OCI-LY3 (cell line): ENCODE measurements at regions not wholly inside any gene's neighbourhood (a gene's known extent, or its start where the extent isn't known, plus 50 kb on each side); places are given as distances from the start of the nearest gene placed in this dataset.

Source experiments
- CTCF ChIP-seq: fragments of 200-600, 300-600 bp; sonication (generic); IDR thresholded peaks from 2 replicates; pipeline ENCODE4 v1.5.1; 2014; ENCODE audit warnings: antibody characterized with exemption, low read length, low read depth
- EZH2phosphoT487 ChIP-seq: fragments of 200-600 bp; shearing (Covaris generic); IDR thresholded peaks from 2 replicates; pipeline ENCODE4 v1.6.1; 2018; ENCODE audit warnings: antibody characterized with exemption, mixed run types, low read depth

GRCh38 chr2:176544991-176545956, 276.0 kb downstream of the MTX2 start:
- TF ChIP-seq CTCF (no peak), EZH2phosphoT487 (no peak)
